Tongue (tissue), 1 donor: ENCODE measurements at regions not wholly inside any gene's neighbourhood (a gene's known extent, or its start where the extent isn't known, plus 50 kb on each side); places are given as distances from the start of the nearest gene placed in this dataset.

ENCODE experiments used
- DNase-seq: peaks from one replicate; pipeline ENCODE4 v3.0.0-alpha.2; 2015

GRCh38 chr4:145427991-145428390 is 53.7 kb upstream of the SMAD1 start:
- DNase-seq: no peak

GRCh38 chr4:145427221-145427620 is 54.4 kb upstream of the SMAD1 start:
- no peak for DNase-seq

DNA sequence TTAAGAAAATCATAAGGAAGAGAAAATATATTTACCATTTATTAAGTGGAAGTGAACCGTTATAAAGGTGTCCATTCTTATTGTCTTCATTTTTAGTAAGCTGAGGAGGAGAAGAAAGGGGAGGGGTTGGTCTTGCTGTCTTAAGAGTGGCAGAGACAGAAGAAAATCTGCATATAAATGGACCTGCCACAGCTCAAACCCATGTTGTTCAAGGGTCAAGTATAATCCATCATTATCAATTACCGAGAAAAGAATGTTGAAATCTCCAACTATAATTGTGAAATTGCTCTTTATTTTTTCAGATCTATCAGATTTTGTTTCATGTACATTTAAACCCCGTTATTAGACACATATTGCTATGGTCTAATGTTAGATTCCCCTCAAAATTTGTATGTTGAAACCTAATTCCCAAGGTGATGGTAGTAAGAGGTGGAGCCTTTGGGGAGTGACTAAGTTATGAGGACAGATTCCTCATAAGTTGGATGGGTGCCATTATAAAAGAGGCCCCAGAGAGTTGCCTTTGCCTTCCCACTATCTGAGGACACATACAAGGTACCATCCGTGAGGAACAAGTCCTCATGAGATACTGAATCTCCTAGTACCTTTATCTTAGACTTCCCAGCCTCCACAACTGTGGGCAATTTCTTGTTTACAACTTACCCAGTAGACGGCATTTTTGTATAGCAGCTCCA is 58.5 kb upstream of the SMAD1 start:
- no peak for DNase-seq

DNA sequence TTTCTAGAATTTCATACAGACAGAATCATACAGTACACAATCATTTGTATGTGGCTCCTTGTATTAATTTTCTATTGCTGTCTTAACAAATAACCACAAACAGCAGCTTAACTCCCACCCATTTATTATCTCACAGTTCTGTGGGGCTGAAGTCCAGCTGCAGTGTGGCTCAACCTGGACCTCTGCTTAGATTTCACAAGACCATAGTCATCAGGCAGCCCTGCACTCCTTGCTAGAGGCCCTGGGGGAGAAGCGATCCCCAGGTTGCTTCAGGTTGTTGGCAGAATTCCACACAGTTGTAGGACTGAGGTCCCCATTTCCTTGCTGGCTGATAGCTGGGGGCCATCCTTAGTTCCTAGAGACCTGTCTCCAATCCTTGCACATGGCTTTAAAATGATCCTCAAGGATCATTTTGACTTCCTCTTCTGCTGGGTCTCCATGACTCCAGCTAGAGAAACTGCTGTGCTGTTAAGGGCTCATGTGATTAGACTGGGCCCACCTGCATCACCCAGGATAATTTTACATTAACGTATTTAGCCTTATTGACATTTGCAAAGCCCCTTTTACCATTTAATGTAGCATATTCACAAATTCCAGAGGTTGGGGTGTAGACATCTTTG is 60.9 kb upstream of the SMAD1 start:
- DNase-seq: no peak

- DNase-seq: peak; percentile 19
Measured at GRCh38 chr4:145418739-145419138, 62.9 kb upstream of the SMAD1 start.

- DNase-seq: no peak
Measured at GRCh38 chr4:145417348-145418130, 64.1 kb upstream of the SMAD1 start.

GRCh38 chr4:145414841-145415240 is 66.8 kb upstream of the SMAD1 start:
- peak; percentile 69 for DNase-seq

DNA sequence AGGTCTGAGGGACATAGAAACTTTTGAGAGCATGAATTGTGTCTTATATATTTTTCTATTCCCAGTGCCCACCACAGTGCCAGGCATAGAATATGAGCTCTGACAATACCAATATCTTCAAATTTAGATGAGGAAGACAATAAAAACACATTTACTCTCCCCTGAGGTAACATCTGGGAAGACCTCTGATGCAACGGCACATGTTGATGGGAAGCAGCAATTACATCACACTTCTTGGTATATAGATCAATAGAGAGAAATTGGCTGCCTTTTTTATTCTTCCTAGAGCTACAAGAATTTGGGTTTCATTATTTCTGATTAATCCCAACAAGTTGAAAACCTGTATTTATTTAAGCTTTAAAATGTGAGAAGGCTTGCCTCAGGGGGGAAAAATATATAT is 67.4 kb upstream of the SMAD1 start:
- DNase-seq: no peak

DNA sequence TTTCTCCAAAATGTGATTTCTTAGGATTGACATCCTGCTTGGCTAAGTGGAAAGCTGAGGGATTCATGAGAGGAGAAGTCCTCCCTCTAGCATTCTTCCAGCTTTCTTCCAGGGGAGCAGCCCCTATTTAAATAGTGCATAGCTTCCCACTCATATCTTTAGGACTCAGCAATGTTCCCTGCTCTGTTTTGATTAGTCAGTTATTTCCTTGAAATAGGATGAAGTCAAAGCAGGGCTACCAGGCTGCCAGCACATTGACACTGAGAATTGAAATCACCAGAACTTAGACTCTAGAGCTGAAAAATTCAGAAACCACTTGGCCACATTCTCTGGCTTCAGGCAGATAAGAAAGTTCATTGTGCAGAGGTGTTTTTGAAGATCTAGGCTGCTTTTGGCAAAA is 74.7 kb upstream of the SMAD1 start:
- no peak for DNase-seq

GRCh38 chr4:145404761-145405160 is 76.9 kb upstream of the SMAD1 start:
- DNase-seq: peak; percentile 91

GRCh38 chr4:145396581-145396980 is 85.1 kb upstream of the SMAD1 start:
- DNase-seq: no peak

DNA sequence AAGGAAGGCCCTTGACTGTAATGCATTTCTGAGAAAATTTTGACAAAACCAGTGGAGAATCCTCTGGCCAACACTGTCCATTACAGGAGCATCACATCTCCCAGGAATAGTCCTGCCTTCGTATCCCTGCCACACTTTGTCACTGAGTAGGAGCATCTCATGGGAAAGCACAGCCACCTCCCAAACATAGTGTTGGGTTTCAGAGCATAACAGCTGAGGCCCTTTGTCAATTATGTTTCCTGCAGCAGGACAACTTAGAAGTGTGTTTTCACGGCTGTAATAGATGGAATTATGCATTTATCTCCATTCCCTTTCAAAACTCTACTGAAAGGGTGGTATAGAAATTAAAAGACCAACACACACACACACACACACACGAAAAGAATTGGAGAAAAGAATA is 91.1 kb upstream of the SMAD1 start:
- peak; percentile 82 for DNase-seq

GRCh38 chr4:145389550-145389949 is 92.1 kb upstream of the SMAD1 start:
- DNase-seq: no peak

DNA sequence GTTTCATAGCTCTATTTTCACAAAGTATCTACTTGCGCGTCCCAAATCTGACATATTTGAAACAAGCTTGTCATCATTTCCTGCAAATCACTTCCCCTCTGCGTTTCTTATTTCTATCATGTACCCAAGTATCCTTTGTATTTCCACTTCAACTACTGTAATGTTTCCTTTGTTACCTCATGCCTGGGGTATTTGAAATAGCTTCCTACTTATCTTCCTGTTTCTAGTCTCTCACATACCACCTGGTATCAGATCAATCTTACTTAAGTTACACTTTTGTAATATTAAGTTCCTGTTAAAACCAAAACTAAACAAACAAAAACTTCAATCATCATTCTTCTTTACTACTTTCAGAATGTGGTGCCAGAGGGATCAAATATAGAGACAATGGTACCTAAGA is 93.6 kb upstream of the SMAD1 start:
- DNase-seq: no peak

DNA sequence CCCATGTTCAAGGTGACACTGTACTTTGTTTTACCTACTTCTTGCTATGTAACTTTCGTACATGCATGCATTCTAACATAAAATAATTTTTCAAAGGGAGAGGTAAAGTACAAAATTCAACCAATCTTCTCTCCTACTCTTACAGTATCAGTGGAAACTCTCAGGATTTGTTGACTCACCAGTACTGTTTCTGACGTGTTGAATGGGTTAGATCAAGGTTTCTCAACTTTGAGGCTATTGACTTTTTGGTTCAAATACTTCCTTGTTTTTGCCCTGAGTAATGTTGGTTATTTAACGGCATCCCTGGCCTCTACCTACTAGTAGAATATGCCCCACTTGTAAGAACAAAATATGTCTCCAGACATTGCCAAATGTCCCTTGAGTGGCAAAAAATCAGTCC is 94.6 kb upstream of the SMAD1 start:
- DNase-seq: no peak

DNA sequence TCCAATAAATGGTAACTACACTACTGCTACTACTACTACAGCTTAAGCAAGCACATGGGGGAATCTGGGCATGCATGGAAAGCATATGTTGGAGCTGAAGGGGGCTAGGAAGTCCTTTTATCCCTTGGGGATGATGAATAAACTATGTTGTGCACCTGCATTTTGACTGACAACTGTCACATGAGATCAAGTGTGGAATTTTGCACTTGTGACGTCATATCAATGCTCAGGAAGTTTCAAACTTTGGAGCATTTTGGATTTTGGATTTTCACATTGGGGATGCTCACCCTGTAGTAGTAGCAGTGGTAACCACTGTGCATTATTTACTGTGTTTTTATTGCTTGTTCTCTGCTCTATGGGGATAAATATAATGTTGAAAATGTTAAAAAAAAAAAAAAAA is 100.5 kb upstream of the SMAD1 start:
- no peak for DNase-seq

DNA sequence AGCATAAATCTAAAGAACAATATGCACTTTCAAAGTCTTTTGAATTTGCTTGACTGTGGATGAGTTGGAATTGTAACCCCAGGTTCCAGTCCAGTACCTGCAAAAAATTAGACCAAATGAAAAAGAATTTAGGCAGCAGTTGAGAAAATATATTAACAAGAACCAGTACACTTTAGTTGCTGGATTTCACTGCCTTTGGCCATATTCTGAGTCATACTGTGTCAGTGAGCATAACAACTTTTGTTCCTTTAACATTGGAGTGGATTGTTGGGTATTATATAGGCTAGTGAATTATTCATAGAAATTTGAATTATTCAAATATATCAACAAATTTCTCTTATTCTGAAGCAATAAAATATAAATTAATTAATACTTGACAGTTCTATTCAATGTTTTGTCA is 101.5 kb upstream of the SMAD1 start:
- no peak for DNase-seq

- DNase-seq: no peak
Measured at GRCh38 chr4:145375416-145375815, 106.2 kb upstream of the SMAD1 start.

- DNase-seq: no peak
Measured at GRCh38 chr4:145352438-145353145, 129.1 kb upstream of the SMAD1 start.

- DNase-seq: no peak
Measured at GRCh38 chr4:145351922-145352321, 129.7 kb upstream of the SMAD1 start.

GRCh38 chr4:145351162-145351561 is 130.5 kb upstream of the SMAD1 start:
- no peak for DNase-seq

- no peak for DNase-seq
Measured at GRCh38 chr4:145348291-145348690, 133.4 kb upstream of the SMAD1 start.

DNA sequence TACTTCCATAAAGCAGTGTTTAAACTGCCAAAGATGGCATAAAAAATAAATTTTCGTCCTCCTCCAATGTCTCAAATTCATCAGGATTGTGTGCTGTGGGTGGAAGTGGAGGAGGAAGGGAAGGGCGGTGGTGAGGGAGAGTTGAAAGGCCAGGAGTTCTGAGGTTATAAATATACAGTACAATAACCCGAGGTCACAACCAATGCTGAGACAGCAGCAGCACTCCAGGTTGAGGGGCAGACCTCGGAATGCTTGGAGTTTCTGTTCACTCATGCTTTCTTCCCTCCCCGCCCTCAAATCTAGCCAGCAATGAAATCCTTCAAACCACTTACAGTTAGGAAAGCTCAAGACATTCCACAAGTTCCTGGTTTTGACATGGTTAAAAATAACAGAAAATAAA is 134.0 kb upstream of the SMAD1 start:
- DNase-seq: no peak
